ENCODE measurements at regions not wholly inside any gene's neighbourhood (a gene's known extent, or its start where the extent isn't known, plus 50 kb on each side); places are given as distances from the start of the nearest gene placed in this dataset.
"Not testable (repeated sequence)": the region's sequence is repeated elsewhere in the genome, so short reads cannot be mapped to it uniquely, and the experiment has no call there.

- no peak for DNase-seq
These were observed 99.8 kb downstream of the CCDC71L start for GRCh38 chr7:106561151-106561550.

- no peak for DNase-seq
These were observed 100.5 kb downstream of the CCDC71L start for GRCh38 chr7:106560482-106560881.

GRCh38 chr7:106556244-106556643 is 104.7 kb downstream of the CCDC71L start:
- not testable (repeated sequence) for DNase-seq

GRCh38 chr7:106554623-106555022 is 106.3 kb downstream of the CCDC71L start:
- not testable (repeated sequence) for DNase-seq

- DNase-seq: no peak
These were observed 107.5 kb downstream of the CCDC71L start for GRCh38 chr7:106553446-106553836.

GRCh38 chr7:106552645-106553445 is 108.1 kb downstream of the CCDC71L start:
- no peak for DNase-seq

GRCh38 chr7:106551936-106552335 is 109.0 kb downstream of the CCDC71L start:
- no peak for DNase-seq

- no peak for DNase-seq
These were observed 112.5 kb downstream of the CCDC71L start for GRCh38 chr7:106548491-106548890.

GRCh38 chr7:106545275-106545674 is 115.7 kb downstream of the CCDC71L start:
- no peak for DNase-seq

- DNase-seq: no peak
These were observed 117.7 kb downstream of the CCDC71L start for GRCh38 chr7:106543221-106543757.

- DNase-seq: peak; percentile 17
These were observed 118.3 kb downstream of the CCDC71L start for GRCh38 chr7:106542550-106543220.

GRCh38 chr7:106538638-106539037 is 122.3 kb downstream of the CCDC71L start:
- DNase-seq: no peak

GRCh38 chr7:106537119-106537518 is 123.8 kb downstream of the CCDC71L start:
- no peak for DNase-seq

GRCh38 chr7:106536079-106536478 is 124.9 kb downstream of the CCDC71L start:
- no peak for DNase-seq

- DNase-seq: no peak
These were observed 125.6 kb downstream of the CCDC71L start for GRCh38 chr7:106535234-106535932.

- DNase-seq: no peak
These were observed 126.6 kb downstream of the CCDC71L start for GRCh38 chr7:106534271-106534846.

GRCh38 chr7:106530183-106530582 is 130.8 kb downstream of the CCDC71L start:
- not testable (repeated sequence) for DNase-seq

GRCh38 chr7:106526617-106527016 is 134.3 kb downstream of the CCDC71L start:
- DNase-seq: not testable (repeated sequence)

- DNase-seq: no peak
These were observed 136.3 kb downstream of the CCDC71L start for GRCh38 chr7:106524690-106525059.

GRCh38 chr7:106523482-106523881 is 137.5 kb downstream of the CCDC71L start:
- DNase-seq: no peak

GRCh38 chr7:106522696-106523095 is 138.3 kb downstream of the CCDC71L start:
- no peak for DNase-seq

- no peak for DNase-seq
These were observed 139.4 kb downstream of the CCDC71L start for GRCh38 chr7:106521541-106521940.

- no peak for DNase-seq
These were observed 139.9 kb downstream of the CCDC71L start for GRCh38 chr7:106520962-106521514.

Measured in activated gamma-delta T cell treated with Interleukin-2 at 50 U/mL for 16 hours (primary cell).